GM13977 (cell line): ENCODE measurements at regions not wholly inside any gene's neighbourhood (a gene's known extent, or its start where the extent isn't known, plus 50 kb on each side); places are given as distances from the start of the nearest gene placed in this dataset.

ENCODE experiments used
- DNase-seq: peaks from one replicate; pipeline ENCODE4 v3.0.0; 2012; ENCODE audit warnings: low spot score
- in situ Hi-C: fragments of 300-500 bp; cut with MboI; formaldehyde crosslinking; loops from one replicate; pipeline ENCODE4 v1.12.0; 2022; ENCODE audit warnings: low sequenced_read_pairs, low pct_unique_long_range_greater_than_20kb, mixed read lengths, inconsistent platforms; ENCODE audit not compliant: unreplicated experiment
- TF ChIP-seq, protein P1 (sequence below): IDR thresholded peaks from 2 replicates; pipeline ENCODE4 v1.5.1; 2012; ENCODE audit warnings: mild to moderate bottlenecking, control low read depth; ENCODE audit not compliant: insufficient read depth; ENCODE audit errors: extremely low read depth, missing control alignments

DNA sequence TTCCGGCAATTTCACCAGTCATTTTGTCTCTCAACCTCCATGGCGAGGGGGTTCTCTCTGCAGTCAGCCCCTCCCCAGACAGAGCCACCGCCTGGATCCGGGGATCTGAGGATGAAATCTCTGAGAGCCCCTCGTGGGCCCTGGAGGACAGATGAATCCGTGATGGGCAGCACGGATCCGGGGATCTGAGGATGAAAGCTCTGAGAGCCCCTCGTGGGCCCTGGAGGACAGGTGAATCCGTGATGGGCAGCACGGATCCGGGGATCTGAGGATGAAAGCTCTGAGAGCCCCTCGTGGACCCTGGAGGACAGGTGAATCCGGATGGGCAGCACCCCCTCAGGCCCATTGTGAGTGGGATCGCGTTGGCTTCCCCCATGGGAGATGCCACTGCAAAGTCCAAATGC, 106.5 kb downstream of the DACT2 start:
- in situ Hi-C loops = no loop called here
- no peak for DNase-seq
- TF ChIP-seq, protein P1, sequence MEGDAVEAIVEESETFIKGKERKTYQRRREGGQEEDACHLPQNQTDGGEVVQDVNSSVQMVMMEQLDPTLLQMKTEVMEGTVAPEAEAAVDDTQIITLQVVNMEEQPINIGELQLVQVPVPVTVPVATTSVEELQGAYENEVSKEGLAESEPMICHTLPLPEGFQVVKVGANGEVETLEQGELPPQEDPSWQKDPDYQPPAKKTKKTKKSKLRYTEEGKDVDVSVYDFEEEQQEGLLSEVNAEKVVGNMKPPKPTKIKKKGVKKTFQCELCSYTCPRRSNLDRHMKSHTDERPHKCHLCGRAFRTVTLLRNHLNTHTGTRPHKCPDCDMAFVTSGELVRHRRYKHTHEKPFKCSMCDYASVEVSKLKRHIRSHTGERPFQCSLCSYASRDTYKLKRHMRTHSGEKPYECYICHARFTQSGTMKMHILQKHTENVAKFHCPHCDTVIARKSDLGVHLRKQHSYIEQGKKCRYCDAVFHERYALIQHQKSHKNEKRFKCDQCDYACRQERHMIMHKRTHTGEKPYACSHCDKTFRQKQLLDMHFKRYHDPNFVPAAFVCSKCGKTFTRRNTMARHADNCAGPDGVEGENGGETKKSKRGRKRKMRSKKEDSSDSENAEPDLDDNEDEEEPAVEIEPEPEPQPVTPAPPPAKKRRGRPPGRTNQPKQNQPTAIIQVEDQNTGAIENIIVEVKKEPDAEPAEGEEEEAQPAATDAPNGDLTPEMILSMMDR = no peak

DNA sequence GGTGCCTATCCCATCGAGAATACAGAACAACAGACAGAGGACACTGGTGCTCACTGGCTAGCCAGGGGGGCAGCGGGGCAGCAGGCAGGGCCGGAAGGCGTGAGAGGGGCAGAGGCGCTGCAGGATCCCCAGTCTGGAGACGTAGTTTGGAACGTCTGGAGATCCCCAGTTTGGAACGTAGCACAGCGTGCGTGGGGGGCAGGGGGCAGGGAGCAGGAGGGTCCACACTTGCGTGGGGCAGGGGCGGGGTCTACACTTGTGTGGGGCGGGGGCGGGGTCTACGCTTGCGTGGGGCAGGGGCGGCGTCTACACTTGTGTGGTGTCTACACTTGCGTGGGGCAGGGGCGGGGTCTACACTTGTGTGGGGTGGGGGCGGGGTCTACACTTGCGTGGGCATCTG, 107.2 kb downstream of the DACT2 start:
- TF ChIP-seq, protein P1 = no peak
- DNase-seq = no peak
- in situ Hi-C loops = no loop called here

DNA sequence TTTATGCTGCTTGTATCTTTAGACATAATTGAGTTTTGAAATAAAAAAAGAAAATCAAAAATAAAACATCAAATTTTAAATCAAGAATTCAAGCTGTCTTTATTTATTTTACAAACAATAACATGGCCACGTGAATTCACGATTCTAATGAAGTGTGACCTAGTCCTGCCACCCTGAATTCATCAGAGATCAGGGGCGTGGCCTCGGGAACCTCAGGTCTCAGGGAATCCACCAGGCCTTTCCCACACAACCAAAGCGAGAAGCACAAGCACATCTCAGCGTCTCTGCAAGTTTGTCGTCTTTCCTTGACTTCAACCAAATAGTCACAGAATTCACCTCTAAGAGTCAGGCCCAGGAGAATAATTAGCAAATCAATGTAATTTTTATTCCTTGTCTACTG, 107.9 kb downstream of the DACT2 start:
- DNase-seq = no peak
- TF ChIP-seq, protein P1 = no peak
- in situ Hi-C loops = no loop called here

DNA sequence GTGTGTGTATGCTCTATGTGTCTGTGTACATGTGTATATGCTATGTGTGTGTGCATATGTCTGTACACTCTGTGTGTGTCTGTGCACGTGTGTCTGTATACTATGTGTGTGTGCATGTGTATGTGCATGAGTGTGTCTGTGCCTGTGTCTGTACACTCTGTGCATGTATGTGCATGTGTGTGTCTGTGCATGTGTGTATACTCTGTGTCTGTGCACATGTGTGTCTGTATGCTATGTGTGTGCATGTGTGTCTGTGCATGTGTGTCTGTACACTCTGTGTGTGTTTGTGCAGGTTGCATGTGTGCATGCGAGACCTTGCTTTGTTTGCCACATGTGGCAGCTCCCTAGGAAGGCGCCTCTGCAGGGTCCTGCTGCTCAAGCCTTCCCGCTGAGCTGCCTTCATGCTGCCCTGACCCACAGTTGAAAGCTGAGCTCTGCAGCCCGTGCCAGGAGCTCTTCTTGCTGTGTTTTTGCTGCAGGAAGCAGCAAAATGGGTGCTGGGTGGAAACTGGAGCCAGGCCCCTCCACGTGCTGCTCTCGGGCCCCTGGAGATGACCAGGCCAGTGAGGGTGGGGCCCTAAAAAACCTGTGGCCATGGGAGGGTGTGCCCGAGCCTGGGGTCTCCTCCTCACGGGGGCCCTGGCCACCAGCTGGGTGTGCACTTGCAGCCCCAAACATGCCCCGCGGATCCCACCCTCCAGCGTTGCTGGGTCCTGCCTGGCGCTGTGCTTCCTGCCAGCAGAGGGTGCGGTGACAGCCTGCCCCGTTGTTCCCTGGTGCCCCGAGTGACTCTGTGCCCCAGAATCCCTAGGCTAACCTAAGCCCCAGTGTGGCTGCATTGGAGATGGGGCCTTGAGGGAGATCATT, 109.1 kb downstream of the DACT2 start:
- in situ Hi-C loops = no loop called here
- TF ChIP-seq, protein P1 = no peak
- no peak for DNase-seq

DNA sequence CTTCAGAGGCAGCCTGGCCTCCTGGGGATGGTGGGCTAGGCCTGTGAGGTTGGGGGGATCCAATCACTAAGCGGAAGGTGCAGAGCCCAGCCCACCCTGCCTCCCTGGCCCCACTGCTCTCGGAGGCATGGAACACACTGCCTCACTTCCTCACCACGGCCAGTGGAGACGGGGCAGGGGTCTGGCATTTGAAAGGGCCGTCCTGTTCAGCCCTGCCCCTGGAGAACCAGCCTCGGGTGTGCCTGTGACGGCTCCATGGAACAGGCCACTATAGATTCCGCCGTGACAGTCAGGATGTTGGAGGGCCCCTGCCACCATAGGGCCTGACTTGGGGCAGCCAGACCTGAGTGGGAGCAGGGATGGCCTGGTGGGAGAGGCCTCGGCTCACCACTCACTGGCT, 110.2 kb downstream of the DACT2 start:
- TF ChIP-seq, protein P1 = no peak
- in situ Hi-C loops = no loop called here
- DNase-seq = no peak

DNA sequence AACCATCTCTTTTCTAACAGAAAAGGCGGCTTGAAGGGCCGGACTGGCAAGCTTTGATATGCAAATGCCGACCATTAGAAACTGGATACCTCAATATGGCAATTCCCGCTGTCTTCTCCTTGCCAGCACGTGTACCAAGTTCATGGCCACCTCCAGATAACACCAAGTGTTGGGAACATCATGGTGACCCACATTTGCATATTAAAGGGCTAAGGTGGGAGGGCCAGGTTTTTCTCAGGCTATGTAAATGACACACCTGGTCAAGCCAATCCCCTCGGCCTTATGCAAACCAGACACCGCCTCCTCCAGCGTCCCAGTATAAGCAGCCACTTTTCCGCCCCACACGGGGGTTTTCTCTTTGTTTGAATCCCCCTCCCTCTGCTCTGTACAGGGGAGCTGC, 110.7 kb downstream of the DACT2 start:
- TF ChIP-seq, protein P1 = no peak
- DNase-seq = no peak
- in situ Hi-C loops = no loop called here

DNA sequence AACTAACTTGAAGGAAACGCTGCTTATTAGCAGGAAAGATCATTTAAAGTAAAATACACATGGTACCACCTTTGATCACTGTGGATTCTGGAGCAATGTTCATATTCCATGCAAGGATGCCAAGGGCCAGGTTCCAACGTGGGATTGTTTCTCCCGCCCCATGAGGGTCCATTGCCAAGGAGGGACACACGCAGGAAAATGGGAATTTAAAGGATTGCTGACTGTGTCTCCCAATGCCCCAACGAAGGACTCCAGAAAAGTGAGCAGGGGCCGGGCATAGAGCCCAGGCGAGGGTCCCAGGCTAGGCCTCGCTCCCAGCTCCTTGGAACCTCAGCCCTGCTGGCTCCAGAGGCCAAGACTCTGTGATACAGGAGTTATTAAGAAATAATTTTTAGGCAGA, 111.2 kb downstream of the DACT2 start:
- in situ Hi-C loops = no loop called here
- no peak for DNase-seq
- TF ChIP-seq, protein P1 = no peak
